Ureter (tissue), 1 donor: ENCODE measurements at regions not wholly inside any gene's neighbourhood (a gene's known extent, or its start where the extent isn't known, plus 50 kb on each side); places are given as distances from the start of the nearest gene placed in this dataset.

ENCODE experiments used
- DNase-seq: peaks from one replicate; pipeline ENCODE4 v3.0.0-alpha.2; 2020; ENCODE audit warnings: low spot score
- donor health status: DM: yes; HTN: yes; CAD: no.

DNA sequence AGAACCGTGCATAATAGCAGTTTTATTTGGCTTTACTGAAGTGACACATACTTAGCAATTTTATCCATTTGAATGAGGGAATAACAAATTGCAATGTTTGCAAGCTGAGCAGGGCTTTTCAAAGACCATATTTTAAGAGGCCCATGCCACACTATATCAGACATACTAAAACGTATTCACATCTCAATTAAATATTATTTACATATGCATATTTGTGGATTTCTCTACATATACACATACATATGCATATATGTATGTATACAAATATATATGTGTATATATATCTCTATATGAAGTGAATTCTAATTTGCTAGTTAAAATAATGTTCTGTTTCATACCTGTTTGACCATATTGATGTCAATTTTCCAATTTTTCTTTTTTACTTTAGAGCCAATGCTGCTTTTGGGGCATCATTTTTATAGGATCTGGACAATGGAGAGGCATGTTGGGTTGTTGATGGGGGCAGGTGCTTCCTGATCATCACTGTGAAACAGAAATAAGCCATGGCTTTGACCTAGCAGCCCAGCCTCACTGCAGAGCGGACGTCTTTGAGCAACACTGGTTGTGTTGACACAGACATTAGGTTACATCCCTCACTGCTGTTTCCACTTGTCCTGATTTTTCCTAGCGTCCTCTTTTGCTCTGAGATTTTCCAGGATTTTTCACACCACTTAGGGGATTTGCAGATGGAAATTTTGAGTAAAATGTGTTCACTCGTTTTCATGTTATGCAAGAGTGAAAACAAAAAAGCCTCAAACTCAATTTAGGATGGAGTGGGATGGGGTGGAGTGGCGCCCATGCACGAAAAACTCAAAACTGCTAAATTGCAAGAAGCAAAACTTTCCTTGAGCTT, 56.9 kb downstream of the RDH14 start:
- DNase-seq, result no peak

DNA sequence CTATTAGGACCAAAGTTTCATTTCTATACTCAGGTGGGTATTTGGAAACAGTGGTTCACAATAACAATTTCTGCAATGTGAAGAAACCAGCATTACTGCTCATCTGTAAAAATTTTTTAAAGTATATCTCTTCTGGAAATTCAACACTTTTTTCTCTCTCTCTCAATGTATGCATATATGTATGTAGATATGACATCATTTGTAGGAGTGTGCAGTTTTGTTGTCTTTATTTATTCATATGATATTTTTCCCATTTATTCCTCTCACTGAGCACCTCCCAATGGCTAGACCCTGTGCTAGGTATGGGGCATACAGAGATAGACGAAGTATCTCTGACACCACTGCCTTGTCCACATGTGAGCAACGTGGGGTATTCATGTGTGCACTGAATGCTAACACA, 58.3 kb downstream of the RDH14 start:
- no peak for DNase-seq

DNA sequence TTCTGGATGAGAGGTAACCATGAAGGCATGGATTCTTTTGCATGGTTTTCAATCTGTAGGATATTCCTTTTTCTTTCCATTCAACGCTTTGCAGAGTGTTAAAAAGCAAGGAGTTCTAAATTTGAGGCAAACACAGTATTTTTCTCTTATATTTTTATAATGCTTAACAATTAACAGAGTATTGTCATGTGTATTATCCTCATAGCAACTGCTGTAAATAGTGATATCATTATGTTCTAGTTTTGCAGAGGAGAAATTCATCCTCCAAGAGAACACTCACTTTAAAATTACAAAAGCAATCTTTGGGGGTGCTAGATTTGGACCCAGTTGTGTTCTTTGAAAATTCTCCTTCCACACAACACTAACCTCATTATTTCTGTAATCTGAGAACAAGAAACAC, 58.7 kb downstream of the RDH14 start:
- no peak for DNase-seq

DNA sequence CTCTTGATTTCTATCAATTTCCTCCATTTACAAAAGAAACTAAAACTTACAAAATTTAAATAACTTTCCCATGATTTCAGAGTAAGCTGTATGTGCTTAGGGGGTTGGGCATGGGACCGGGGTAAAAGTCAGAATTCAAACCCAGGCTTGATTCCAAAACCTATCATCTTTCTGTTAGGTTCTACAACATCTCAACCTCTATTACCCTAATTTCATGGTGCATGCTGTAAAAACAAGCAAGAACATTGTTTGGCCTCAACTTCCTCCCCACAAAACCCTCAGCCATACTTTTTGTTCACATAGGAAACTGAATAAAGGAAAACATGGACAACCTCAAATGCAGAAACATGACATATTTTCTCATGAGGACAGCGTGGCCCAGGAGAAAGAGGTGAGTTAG, 59.3 kb downstream of the RDH14 start:
- DNase-seq, result no peak

GRCh38 chr2:18500333-18500732, 60.1 kb downstream of the RDH14 start:
- DNase-seq, result no peak

DNA sequence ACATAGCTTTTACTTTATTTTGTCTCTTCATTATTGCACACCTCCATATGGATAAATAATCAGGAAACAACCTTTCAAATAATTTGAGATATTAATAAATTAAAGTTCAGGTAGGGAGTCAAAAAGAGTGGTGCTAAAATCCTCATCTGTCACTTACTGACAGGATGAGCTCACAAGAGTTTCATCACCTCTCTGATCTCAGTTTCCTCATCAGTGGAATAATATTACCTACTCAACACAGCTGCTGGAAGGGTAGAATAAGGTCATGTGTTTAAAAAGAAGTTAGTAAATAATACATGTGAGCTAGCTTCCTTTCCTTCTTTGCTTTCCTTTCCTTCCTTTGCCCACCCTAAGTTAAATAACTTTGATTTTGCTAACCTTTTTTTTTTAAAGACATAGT, 61.9 kb downstream of the RDH14 start:
- no peak for DNase-seq

- no peak for DNase-seq
Measured at GRCh38 chr2:18496516-18496915, 63.9 kb downstream of the RDH14 start.

DNA sequence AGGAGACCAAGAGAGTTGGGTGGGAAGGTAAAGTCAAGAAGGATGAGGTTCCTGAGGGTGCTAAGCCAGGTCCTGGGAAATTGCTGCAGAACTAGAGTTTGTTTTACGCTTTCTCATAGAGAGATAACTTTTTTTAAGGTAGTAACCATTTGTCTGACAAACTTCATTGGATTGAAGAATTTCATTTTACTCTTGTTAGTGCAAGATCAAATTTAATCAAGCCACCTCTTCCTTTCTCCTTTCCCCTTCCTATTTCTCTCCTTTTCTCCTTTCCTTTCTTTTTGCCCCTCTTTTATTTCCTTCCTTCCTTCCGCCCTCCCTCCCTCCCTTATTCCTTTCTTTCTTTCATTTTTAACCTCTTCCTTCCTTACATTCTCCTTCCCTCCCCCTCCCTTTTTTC, 65.4 kb downstream of the RDH14 start:
- DNase-seq, result no peak

DNA sequence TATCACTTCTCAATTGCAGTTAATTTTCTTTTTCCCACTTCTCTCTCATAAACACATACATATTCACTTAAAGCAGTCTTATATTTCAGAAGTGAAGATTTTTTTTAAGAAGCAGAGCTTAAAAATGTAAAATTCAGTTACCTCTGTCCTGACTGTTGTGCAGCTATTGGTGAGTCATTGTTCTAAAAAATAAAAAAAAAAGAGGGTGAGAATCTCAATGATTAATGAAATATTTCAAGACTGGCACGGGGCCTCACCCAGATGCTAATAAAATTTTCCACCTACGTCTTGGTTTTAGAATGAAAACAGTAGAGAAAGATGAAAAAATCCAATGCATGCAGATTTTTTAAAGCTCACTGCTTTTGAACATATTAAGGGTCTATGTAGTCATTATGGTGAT, 67.7 kb downstream of the RDH14 start:
- DNase-seq, result no peak

DNA sequence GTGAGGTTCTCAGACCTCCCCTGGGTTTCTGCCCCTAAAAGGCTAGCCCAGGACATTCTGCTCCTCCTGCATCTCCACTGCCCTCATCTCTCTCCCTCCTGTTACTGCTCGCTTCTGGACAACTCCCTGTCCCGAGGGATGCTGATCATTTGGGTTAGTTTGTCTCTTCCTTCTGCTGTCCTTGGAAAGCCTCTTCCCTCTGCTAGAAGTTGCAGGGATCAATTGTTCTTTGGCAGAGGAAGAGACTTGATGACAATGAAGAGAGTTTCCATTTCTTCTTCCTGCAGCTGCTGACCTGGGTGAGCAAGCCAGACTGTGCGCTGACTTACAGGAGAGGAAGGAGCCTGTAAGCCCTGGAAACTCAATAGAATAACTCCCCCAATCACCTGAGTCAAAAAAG, 68.9 kb downstream of the RDH14 start:
- DNase-seq, result no peak

- DNase-seq, result no peak
Measured at GRCh38 chr2:18490901-18491300, 69.6 kb downstream of the RDH14 start.

- DNase-seq, result no peak
Measured at GRCh38 chr2:18487106-18487913, 73.1 kb downstream of the RDH14 start.

- DNase-seq, result no peak
Measured at GRCh38 chr2:18484625-18485024, 75.8 kb downstream of the RDH14 start.

DNA sequence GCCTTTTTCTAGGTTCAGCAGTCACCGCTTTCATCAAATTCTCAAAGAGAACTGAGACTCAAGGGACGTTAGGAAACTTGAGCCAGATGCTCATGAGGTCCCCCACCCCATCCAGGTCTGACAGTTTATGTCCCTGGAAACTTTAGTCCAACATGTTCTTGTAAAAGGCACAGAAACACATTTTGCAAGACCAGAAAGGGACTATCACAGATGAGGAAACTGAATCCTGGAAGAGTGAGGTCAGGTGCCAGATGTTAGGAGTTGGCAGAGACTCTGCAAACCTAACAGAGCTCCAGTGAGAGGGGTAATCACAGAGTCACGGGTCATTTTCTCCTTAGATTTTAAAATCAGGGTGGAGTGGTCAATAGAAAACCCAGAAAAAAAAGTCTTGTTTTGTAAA, 76.6 kb downstream of the RDH14 start:
- DNase-seq, result no peak

DNA sequence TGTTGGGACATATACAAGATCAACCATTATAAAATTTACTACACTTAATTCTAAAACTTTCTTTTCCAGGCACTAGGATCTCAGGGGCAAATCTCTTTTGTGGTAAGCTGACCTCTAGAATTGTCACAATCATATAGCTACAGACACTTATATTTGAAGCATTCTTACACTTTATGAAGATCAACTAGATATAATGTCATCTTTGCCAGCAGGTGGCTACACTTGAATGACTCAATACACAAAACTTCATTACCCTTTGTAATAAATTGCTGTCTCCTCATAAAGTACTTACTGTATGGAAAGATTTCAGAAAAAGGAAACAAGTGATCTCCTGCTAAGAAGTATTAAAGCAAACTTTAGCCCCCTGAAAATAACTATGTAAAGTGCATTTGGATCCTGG, 77.8 kb downstream of the RDH14 start:
- DNase-seq, result no peak

DNA sequence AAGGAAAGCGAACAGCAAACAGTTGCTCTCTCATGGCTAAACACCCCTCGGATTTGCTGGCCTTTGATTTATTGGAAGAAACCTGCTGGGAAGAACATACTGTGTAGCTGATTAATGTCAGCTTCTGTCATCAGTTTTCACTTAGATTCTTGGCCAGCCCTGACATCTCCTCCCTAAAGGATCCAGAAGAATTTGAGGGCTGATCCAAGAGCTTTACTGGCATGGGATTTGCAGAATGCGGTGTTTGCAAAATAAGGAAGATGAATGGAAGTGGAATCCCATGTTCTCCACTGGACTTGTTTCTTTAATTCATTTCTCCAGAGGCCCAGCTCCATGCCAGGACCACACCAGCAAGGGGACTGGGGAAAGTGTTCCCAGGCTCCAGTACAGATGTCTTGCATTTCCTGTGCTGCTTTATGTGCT, 80.5 kb downstream of the RDH14 start:
- DNase-seq, result no peak

GRCh38 chr2:18477293-18477692, 83.2 kb downstream of the RDH14 start:
- no peak for DNase-seq

DNA sequence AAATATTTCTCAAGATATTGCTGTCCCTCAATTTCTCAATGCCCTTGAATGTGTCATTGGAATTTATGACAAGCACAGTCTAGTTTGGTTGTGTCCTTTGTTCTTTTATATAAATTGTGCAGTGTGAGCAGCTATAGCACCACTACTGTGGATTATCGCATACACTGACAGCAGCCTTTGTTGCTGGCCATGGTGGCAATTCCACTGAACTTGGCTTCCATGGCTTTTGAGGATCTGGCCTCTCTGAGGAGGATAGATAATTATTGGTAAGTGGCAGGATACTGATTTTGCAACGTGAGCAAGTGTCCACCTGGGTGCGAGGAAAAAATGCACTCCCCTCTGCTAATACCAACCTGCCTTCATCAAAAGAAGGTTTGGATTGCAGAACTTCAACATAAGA, 84.0 kb downstream of the RDH14 start:
- DNase-seq, result no peak

DNA sequence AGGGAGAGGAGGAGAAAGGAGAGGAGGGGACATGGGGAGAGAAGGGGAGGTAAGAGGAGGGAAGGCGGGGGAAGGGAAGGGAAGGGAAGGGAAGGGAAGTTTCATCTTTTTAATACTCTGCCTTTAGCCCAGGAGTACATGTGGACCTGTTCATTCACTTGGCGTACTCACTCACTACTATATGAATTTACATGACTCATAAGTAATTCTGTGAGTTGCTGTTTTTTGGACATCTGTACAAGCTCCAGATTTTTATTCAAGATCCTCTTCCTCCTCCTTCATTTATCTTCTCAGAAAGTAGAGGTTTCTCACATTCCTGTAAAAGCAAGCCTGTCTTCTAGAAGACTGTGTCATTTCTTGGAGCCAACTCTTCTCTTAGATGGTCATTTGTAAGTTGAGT, 84.6 kb downstream of the RDH14 start:
- no peak for DNase-seq

DNA sequence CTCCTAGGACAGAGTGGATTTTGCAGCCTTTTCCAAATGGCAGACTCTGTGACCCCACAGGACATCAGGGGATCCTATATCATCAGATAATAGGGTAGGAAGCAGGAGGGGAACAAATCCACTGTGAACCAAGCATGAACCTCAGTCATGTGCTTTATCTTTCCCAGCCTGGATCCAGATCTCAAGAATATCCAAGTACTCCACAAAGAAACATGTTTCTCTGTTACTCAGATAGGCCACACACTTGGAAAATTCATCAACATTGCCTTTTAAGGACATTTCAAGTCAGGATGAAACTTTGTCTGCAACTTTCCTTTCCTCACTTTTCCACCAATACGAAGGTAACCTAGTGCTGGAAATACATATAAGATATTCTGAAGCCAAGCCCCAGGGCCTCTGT, 85.8 kb downstream of the RDH14 start:
- no peak for DNase-seq

GRCh38 chr2:18473241-18474181, 86.9 kb downstream of the RDH14 start:
- DNase-seq, result no peak

DNA sequence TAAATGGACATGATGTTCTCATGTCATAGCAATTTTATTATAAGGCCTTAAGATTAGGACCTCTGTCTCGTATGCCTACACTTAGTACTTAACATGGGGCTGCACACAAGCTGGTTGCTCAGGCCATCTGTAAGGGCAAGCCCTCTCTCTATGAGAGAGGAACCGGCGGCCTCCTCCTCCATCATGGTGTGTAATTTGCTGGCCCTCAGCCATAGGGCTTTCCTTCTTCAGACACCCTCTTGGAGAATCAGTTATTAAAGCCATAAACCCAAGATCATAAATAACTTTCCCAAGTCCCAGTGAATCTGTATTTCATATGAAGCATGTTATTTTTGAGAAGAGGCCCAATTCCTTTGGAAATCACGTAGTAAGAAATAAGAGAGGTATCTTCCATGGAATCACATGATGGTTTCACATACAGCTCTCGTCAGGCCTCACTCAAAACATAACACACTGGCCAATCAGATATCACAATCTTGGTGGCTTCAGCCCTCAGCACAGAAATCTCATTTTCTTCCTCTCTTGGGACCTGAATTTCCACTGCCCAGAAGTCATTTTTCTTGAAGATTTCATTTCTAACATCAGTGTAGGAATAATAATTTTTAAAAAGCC, 92.6 kb downstream of the RDH14 start:
- DNase-seq, result no peak
